HG03064 (cell line): ENCODE measurements at regions not wholly inside any gene's neighbourhood (a gene's known extent, or its start where the extent isn't known, plus 50 kb on each side); places are given as distances from the start of the nearest gene placed in this dataset.

ENCODE experiments used
- ATAC-seq: cut with Tn5 transposase; IDR thresholded peaks from one replicate; pipeline ENCODE4 v1.9.1; 2021; ENCODE audit warnings: low read depth; ENCODE audit not compliant: unreplicated experiment

DNA sequence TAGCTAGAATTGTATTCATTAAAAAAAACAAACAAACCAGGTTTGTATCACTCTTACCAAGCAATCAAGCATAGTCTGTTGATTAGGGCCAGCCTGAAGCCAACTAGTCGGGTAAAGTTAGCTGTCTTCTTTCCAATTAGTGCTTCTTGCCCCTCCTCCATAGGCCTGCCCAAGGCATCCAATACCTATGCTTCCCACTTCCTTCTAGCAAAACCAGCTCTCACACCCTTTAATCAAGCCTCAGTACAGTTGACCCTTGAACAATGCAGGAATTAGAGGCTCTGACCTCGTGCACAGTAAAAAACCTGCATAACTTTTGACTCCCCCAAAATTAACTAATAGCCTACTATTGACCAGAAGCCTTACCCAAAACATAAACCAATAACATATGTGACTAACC, 119.1 kb upstream of the DTNBP1 start:
- no peak for ATAC-seq

DNA sequence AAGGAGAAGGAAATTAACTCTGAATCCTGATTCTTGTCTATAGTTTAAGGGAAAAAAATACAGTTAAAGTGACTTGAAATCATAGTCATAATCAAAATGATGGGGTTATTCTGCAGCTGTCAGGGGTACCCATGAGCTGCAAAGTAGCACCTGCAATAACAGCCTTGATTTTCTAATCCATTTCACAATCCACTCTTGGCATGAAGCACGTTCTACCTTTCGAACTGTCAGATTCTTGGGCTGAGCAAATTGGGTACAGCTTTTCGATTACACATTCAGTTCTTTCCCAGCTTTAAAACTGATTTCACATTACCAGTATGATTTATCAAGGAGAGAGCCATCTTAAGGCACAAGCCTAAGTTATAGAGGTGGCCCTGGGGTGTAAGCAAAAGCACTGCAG, 118.5 kb upstream of the DTNBP1 start:
- no peak for ATAC-seq

DNA sequence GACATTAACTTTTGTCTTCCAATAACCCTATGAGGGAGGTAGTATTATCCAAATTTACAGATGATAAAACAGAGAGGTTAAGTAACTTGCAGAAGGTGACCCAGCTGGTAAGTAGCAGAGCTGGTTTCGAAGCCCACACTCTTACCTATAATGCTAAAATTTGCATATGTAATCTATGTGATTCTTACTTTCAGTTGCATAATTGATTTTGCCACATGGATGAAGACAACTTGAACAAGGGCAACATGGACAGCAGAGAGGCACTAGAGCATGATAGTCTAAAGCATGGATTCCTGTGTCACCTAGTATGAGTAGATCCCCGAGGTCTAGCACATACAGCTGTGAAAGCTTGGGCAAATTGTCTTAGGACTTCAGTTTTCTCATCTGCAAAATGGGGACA, 117.6 kb upstream of the DTNBP1 start:
- no peak for ATAC-seq

DNA sequence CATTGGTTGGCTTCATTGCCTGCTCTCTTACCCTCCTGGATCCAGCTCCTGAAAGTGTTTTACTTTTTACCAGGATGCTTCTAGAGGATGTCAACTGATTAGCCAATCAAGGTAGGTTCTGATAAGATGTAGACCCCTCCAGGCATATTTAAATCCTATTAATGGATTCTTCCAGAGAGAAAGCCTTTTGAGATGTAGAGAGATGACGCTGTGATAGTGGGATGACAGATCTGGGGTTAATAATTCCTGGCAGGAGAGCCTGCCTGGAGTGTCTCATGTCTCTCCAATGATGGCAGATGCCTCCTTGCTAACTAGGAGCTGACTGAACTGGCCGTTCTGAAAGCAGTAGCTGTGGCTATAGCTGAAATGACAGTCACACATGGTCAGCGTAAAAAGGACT, 116.9 kb upstream of the DTNBP1 start:
- ATAC-seq: no peak

DNA sequence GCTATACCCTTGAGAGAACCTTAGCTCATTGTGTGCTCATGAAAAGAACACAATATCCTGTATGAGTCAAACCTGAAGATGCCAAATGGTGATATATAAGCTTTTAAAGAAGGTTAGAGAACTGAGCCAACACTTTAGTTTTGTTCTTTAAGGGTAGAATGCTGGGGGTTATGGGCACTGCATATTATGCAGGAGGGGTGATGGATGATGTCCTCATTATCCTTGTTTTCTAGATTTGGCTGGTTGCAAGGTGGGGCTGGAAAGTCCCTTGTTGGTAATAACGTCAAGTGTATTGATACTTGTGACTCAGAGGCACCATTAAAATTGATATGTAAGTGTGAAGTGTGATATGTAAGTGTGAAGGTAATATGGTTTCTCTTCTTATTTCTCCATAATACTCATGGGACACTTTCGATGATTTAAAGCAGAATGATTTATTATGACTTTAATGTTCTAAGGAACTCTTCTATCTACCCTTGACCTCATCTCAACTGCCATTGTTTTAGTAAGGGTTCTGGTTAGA, 113.7 kb upstream of the DTNBP1 start:
- ATAC-seq: no peak

DNA sequence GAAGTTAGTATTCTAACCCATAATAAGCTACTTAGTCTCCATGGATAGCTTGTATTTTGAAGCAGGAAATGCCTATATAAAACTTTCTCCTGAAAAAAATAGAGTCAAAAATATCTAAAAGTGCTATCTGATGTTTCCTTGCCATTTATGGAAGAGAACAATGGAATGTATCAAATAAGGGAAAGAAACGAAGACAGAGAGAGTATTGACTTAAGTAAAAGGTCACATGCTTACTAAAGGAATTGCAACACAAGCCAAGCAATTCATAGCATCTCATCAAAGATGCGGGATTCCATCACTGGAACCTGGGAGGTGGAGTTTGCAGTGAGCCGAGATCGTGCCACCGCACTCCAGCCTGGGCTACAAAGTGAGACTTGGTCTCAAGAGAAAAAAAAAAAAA, 112.9 kb upstream of the DTNBP1 start:
- no peak for ATAC-seq

DNA sequence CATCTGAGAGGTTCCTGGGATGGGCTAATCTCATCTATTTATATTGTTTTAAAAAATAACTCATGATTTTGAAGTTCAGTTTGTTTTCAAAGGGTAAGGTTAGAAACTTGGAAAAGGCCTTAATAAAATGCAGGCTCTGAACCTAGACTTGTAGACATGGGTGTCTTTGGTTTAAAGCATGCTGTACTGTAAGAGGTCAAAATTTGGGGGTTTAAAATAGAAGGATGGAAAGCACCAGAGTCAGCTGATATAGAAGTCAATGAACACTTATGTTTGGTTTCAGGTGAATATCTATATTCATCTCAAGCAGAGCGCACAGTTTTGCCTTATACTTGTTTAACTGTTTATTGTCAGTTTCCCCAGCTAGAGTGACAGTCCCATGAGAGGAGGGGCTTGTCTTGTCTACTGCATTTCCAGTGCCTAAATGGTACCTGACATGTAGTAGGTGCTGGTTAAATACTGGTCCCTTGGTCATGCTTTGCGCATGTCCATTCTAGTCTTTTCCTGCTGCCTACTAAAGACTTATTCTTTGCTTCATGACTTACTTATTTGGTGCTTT, 112.3 kb upstream of the DTNBP1 start:
- no peak for ATAC-seq

DNA sequence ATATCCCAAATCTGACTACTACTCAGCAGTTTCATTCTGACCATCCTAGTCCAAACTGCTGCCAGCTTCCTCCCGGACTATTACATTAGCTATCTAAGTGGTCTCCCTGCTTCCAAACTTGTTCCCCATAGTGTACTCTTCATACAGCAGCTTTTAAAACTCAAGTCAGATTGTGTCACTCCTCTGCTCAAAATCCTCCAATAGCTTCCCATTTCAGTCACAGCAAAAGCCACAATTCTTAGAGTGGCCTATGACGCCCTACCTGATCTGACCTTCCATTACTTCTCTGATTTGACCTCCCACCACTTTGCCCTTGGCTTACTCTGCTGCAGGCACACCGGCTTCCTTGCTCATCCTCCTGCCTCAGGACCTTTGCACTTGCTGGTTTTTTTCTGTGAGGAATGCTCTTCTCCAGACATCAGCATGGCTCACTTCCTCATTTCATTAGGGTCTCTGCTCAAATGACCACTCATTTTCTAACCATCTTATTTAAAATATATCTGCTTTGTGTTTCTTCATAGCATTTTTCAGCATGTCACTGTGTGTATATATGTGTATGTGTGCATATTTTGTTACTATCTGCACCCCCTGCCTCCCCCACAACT, 111.1 kb upstream of the DTNBP1 start:
- ATAC-seq: no peak

DNA sequence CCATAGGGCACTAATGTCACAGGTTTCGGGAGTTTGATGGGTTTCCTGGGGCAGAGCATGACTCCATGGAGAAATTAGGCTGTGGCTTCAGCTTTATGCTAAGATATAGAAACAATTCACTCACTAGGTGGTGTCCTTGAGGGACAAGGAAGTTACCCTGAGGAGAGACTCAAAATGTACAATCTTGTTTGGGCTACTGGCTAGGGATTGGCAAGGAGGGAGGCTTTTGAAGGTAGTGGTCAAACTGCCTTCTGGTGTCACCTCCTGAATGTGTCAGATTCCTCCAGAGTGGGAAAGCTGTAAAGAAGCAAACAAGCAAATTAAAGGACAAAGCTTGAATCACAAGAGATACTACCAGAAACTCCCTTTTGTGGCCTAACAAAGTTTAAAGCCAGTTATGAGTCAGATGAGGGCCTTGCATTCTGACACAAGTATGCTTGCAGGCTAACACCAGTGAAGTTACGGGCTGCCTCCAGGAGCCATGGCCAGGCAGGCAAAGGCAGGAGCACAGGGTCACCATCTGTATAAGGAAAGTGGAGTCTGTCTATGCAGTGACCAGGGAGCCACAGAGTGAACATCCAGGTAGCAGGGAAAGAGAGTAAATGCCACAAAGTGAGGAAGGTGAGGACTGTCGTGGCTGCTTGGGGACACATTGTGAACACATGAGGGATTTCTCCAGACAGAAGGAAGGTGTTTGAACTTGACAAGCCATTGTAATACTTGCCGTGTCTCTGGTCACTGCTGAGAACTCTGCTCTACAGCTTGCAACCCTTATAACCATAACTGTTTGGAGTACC, 107.7 kb upstream of the DTNBP1 start:
- ATAC-seq: peak; percentile 76

DNA sequence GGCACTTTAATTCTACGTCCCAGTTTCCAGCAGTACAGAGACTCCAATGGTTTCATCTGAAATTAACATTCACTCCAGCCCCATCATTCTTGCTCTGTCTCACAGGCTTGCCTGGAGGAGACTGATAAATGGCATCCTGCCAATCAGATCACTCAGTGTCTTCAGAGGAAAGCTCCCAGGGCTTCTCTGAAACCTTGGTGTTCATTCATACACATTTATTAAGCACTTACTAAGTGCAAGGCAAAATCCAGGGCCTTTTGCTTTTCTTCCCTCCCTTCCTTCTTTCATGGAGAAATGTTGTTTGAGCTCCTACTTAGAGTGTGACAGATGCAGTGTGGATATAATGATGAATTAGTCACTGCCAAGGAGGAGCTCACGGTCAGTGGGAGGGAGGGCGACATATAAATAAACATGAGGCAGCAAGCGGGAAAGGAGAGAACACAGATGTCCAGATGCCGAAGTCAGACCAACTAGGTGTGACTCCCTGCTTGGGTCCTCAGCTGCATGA, 106.7 kb upstream of the DTNBP1 start:
- ATAC-seq: no peak

DNA sequence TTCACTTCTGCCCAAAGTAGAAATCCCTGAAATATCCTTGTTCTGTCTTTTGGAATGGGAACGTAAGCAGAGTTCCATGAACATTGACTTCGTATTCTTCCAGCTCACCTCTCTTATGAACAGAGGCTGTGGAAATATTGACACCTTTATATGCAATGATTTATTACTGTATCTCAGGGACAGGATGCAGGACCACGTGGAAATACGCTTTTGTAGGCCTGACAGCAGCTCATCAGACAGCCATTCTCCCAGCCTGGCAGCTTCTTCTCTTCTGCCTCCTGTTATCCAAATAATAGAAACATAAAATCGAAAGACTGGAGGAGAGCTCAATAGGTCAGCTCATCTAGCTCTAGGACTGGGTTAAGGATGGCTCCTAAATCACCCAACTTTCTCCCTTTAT, 106.2 kb upstream of the DTNBP1 start:
- no peak for ATAC-seq

DNA sequence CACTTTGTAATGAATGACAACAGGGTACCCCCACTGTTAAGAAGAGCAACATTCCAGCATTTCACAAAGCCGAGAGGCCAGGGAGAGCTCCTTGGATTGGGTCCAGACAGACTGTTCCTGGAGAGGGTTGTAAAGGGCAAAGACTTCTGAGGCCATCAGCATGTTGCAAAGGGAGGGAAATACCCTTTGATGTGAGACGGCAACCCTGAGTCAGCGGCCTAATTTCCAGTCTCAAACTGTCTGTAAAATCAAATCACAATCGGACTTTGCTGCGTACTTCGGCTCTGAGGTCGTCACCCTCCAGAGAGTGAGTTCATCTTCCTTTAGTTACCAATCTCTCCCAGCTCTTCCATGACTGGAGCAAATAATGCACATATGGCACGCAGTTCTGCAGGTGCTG, 101.0 kb upstream of the DTNBP1 start:
- no peak for ATAC-seq

DNA sequence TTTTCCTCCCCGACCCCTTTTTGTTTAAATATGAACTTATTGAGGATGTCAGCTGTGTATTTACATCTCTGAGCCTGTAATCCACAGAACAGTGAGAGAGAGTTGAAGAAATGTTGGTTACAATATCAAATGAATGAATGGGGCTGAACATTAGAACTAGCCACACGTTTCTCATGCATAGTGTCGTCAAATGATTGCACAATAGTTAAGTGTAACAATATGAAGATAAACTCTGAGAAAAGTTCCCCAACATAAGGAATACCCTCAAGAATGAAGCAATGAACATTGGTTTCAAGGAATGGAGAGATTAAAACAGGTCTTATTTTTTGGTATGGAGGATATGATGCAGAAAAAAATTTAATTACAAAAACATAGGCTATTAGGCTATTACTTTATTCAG, 100.5 kb upstream of the DTNBP1 start:
- ATAC-seq: no peak

DNA sequence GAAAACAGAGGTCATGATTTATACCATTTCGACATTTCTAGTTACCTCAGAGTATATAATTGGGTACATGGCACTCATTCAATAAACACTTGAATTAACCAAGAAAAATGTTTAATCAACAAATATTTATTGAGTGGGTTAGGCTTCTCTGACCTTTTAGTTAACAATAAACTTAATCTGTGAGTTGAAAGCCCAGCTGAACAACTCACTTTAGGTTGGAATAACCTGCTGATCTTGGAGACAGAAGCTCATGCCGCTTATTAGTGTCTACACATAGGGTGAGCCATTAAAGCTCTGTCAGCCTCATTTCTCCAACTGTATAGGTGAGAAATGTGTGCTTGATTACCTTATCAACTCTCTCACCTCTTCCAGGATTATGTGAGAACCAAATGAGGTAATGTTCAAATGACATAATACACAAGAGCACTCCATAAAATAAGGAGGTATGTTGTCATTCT, 98.2 kb upstream of the DTNBP1 start:
- ATAC-seq: no peak

DNA sequence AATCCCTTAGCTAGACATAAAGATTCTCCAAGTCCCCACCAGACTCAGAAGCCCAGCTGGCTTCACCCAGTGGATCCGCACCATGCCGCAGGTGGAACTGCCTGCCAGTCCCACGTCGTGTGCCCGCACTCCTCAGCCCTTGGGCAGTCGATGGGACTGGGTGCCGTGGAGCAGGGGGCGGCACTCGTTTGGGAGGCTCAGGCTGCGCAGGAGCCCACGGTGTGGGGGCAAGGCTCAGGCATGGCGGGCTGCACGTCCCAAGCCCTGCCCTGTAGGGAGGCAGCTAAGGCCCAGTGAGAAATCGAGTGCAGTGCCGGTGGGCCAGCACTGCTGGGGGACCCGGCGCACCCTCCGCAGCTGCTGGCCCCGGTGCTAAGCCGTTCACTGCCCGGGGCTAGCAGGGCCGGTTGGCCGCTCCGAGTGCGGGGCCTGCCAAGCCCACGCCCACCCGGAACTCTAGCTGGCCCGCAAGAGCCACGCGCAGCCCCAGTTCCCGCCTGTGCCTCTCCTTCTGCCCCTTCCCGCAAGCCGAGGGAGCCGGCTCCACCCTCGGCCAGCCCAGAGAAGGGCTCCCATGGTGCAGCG, 95.9 kb upstream of the DTNBP1 start:
- no peak for ATAC-seq

DNA sequence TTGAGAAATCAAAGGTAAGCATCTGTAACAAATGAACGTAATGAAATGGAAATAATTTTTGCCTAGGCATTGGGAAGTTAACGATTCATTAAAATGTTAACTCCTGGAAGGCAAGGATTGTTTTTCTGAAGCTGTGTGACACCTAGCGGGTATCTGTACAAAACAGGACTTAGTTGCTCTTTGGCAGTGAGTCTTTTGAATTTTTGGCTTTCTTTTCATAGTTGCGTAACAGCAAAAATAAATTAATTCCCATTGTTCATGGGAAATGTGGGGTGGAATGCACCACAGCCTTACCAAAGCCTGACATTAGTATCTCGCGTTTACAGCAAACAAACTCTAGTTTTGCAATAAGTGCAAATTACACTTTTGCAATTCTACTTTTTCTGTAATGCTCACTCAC, 92.7 kb upstream of the DTNBP1 start:
- ATAC-seq: no peak

DNA sequence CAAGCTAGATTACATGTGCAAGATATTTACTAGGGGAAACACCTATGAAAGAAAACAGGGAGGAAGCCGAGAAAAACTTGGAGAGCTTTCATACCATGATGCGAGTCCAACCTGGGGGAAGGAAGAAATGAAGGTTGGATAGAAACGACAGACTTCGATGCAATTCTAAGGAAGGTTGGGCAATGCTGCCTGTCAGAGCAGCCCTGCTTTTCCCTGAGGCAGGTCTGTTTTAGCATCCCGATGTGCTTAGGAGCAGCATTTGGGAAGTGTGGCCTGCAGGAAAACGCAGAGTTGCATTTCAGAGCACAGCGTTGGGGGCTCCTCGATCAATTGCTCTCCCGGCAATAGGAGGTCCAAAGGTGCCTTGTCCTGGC, 91.9 kb upstream of the DTNBP1 start:
- ATAC-seq: no peak

DNA sequence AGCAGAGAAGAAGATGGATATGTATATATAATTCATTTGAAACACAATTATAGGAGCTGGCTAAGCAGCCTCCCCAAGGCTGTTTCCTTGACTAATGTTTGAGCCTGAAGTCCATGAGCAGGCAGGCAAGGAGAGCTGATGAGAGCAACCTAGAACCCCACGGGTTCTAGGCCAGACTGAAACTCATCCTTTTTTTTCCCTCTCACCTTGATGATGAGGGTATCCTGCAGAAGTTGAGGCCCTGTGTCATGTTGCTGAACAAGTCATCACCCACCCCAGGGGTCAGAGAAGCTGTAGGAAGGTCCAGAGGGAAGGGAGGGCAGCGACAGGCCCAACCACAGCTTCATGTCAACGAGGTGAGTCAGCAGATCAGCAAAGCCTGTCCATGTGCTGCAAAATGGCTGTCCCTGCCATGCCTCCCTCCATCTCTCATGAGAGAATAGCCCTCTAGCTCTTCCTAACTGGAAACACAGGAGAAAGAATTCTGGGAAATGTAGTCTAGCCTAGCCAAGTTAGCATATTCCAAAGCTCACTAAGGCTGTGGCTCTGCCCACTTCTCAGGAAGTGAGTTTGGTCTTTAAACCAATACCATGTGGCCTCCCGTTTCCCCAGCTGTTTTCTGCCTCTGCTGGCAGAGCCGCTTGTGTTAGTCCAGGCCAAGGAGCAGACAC, 91.3 kb upstream of the DTNBP1 start:
- no peak for ATAC-seq

DNA sequence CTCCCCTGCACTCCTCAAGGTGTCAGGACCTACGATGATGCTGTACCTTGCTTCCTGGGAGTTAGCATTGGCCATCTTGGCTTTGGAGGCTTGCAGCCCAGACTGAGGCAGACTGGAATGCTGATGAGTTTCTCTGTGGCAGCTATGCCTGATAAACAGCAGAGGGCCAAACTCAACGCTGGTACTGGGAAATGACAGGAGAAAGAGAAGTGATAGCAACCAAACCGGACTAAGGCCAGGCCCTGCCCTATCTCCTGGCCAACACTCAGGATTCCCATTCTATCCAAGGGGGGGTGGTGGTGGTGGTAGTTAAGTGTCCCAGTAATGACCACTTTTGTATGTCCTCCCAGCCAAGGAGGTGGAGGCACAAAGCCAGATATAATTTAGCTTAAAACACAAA, 90.0 kb upstream of the DTNBP1 start:
- no peak for ATAC-seq

DNA sequence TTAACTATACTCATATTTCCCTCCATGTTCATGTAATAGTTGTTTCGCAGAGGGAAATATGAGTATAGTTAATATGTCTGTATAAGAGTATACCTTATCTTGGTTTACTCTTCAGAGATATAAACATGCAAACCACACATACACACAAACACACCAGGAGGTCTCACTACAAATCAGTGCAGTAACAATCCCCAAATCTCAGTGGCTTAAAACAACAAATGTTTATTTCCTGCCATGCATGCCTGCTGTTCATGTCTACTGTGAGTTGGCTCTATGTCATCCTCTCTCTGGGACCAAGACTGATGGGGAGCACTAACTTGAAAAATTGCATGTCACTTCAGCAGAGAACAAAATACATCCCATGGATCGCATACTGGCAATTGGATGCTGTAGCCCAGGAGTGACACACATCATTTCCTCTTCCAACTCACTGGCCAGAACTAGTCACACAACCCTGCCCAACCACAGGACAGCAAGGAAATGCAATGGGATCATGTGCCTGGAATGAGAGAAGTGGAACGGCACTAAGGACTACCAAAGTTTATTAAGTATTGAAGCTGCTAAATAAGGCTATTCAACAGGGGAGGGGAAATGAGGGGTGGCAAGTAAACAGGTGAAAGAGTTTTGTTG, 89.0 kb upstream of the DTNBP1 start:
- no peak for ATAC-seq
